SK-N-SH treated with all-trans-retinoic acid at 6 μM for 48 hours (cell line): ENCODE measurements at regions not wholly inside any gene's neighbourhood (a gene's known extent, or its start where the extent isn't known, plus 50 kb on each side); places are given as distances from the start of the nearest gene placed in this dataset.

Experiments used
- ATAC-seq: fragments of 200-7000 bp; cut with Tn5 transposase; 3 replicates; pipeline ENCODE4 v1.9.1; 2020; ENCODE audit warnings: mild to moderate bottlenecking, moderate library complexity
- BACH2 ChIP-seq: fragments of 250-450 bp; sonication (Bioruptor Pico); IDR thresholded peaks from 2 replicates; pipeline ENCODE4 v1.9.0; 2021; ENCODE audit warnings: mild to moderate bottlenecking, borderline replicate concordance
- CREB5 ChIP-seq: fragments of 250-450 bp; sonication (Bioruptor Pico); IDR thresholded peaks from 2 replicates; pipeline ENCODE4 v1.5.1; 2020; ENCODE audit warnings: low read depth, mild to moderate bottlenecking, moderate library complexity
- CSRNP3 ChIP-seq: fragments of 250-450 bp; sonication (Bioruptor Pico); IDR thresholded peaks from 2 replicates; pipeline ENCODE4 v1.5.1; 2021; ENCODE audit warnings: mild to moderate bottlenecking, moderate library complexity
- GLIS3 ChIP-seq: fragments of 250-450 bp; sonication (Bioruptor Pico); IDR thresholded peaks from 2 replicates; pipeline ENCODE4 v1.5.0; 2020; ENCODE audit warnings: mild to moderate bottlenecking, moderate library complexity
- OSR1 ChIP-seq: fragments of 250-450 bp; sonication (Bioruptor Pico); IDR thresholded peaks from 2 replicates; pipeline ENCODE4 v1.8.0; 2022; ENCODE audit warnings: moderate library complexity, mild to moderate bottlenecking, inconsistent platforms
- PATZ1 ChIP-seq: fragments of 250-450 bp; sonication (Bioruptor Pico); IDR thresholded peaks from 2 replicates; pipeline ENCODE4 v1.8.0; 2020; ENCODE audit warnings: mild to moderate bottlenecking, moderate library complexity, borderline replicate concordance
- POU6F1 ChIP-seq: fragments of 250-450 bp; sonication (Bioruptor Pico); IDR thresholded peaks from 2 replicates; pipeline ENCODE4 v1.8.0; 2021; ENCODE audit warnings: low read depth, mild to moderate bottlenecking, moderate library complexity, borderline replicate concordance
- PPARA ChIP-seq: fragments of 250-450 bp; sonication (Bioruptor Pico); IDR thresholded peaks from 2 replicates; pipeline ENCODE4 v1.5.0; 2020; ENCODE audit warnings: mild to moderate bottlenecking, borderline replicate concordance
- RARB ChIP-seq: fragments of 250-450 bp; sonication (Bioruptor Pico); IDR thresholded peaks from 2 replicates; pipeline ENCODE4 v1.8.0; 2021; ENCODE audit warnings: mild to moderate bottlenecking, moderate library complexity
- TCF4 ChIP-seq: fragments of 250-450 bp; sonication (Bioruptor Pico); IDR thresholded peaks from 2 replicates; pipeline ENCODE4 v1.8.0; 2021; ENCODE audit warnings: mild to moderate bottlenecking, moderate library complexity, borderline replicate concordance
- TOX ChIP-seq: fragments of 250-450 bp; sonication (Bioruptor Pico); IDR thresholded peaks from 2 replicates; pipeline ENCODE4 v1.8.0; 2021; ENCODE audit warnings: mild to moderate bottlenecking, moderate library complexity, borderline replicate concordance
- TSHZ2 ChIP-seq: fragments of 250-450 bp; sonication (Bioruptor Pico); IDR thresholded peaks from 2 replicates; pipeline ENCODE4 v1.5.0; 2020; ENCODE audit warnings: mild to moderate bottlenecking, moderate library complexity
- ZC3H10 ChIP-seq: fragments of 250-450 bp; sonication (Bioruptor Pico); IDR thresholded peaks from 2 replicates; pipeline ENCODE4 v1.5.1; 2021; ENCODE audit warnings: mild to moderate bottlenecking, moderate library complexity
- ZFP3 ChIP-seq: fragments of 250-450 bp; sonication (Bioruptor Pico); IDR thresholded peaks from 2 replicates; pipeline ENCODE4 v1.5.0; 2020; ENCODE audit warnings: mild to moderate bottlenecking, moderate library complexity
- ZFP30 ChIP-seq: fragments of 450-650 bp; formaldehyde crosslinking; IDR thresholded peaks from 2 replicates; pipeline ENCODE4 v1.5.0; 2022; ENCODE audit warnings: mild to moderate bottlenecking, moderate library complexity

GRCh38 chr4:43564591-43564990 lies 672.1 kb downstream of the GRXCR1 start:
- TF ChIP-seq CSRNP3 (CRISPR knock-in tag) (no peak), TSHZ2 (CRISPR knock-in tag) (no peak)

GRCh38 chr4:43567644-43568043 lies 675.1 kb downstream of the GRXCR1 start:
- no peak for ATAC-seq
- TF ChIP-seq OSR1 (CRISPR knock-in tag) (no peak), PATZ1 (CRISPR knock-in tag) (no peak), ZC3H10 (CRISPR knock-in tag) (no peak)

More at GRCh38 chr4:43564591-43564990, 672.1 kb downstream of the GRXCR1 start:
- ATAC-seq, result no peak

GRCh38 chr4:43586813-43587212 lies 694.3 kb downstream of the GRXCR1 start:
- no peak for ATAC-seq
- TF ChIP-seq TCF4 (CRISPR knock-in tag), result no peak
- no peak for TF ChIP-seq ZFP3 (CRISPR knock-in tag)
- no peak for TF ChIP-seq GLIS3
- TF ChIP-seq OSR1 (CRISPR knock-in tag), result no peak
- no peak for TF ChIP-seq RARB (CRISPR knock-in tag)

GRCh38 chr4:43587758-43588157 lies 695.2 kb downstream of the GRXCR1 start:
- no peak for ATAC-seq
- TF ChIP-seq TOX (CRISPR knock-in tag) (peak; percentile 47; the same call in 1 of the 2 replicates), TSHZ2 (CRISPR knock-in tag) (no peak), GLIS3 (no peak), CREB5 (CRISPR knock-in tag) (no peak), ZC3H10 (CRISPR knock-in tag) (no peak), OSR1 (CRISPR knock-in tag) (no peak), ZFP30 (CRISPR knock-in tag) (no peak)

GRCh38 chr4:43607400-43607799 lies 714.9 kb downstream of the GRXCR1 start:
- no peak for ATAC-seq
- TF ChIP-seq TCF4 (CRISPR knock-in tag), result no peak
- TF ChIP-seq ZC3H10 (CRISPR knock-in tag), result no peak
- TF ChIP-seq BACH2 (CRISPR knock-in tag), result no peak
- no peak for TF ChIP-seq PATZ1 (CRISPR knock-in tag)
- no peak for TF ChIP-seq POU6F1
- no peak for TF ChIP-seq CSRNP3 (CRISPR knock-in tag)
- no peak for TF ChIP-seq GLIS3
- TF ChIP-seq PPARA (CRISPR knock-in tag), result no peak
- no peak for TF ChIP-seq CREB5 (CRISPR knock-in tag)
